HUES6 (cell line): ENCODE measurements at regions not wholly inside any gene's neighbourhood (a gene's known extent, or its start where the extent isn't known, plus 50 kb on each side); places are given as distances from the start of the nearest gene placed in this dataset.
"Not testable (repeated sequence)": the region's sequence is repeated elsewhere in the genome, so short reads cannot be mapped to it uniquely, and the experiment has no call there.

Source experiments
- H3K27ac ChIP-seq: 2 replicates; pipeline ENCODE4 v1.7.0; 2013; ENCODE audit warnings: low read depth, mild to moderate bottlenecking, low read length, inconsistent platforms
- H3K27me3 ChIP-seq: 2 replicates; pipeline ENCODE4 v1.6.1; 2013; ENCODE audit warnings: low read length; ENCODE audit not compliant: control insufficient read depth, insufficient read depth
- H3K36me3 ChIP-seq: 2 replicates; pipeline ENCODE4 v1.6.1; 2013; ENCODE audit warnings: low read length; ENCODE audit not compliant: control insufficient read depth, insufficient read depth
- H3K4me1 ChIP-seq: 2 replicates; pipeline ENCODE4 v1.6.1; 2013; ENCODE audit warnings: low read length; ENCODE audit not compliant: control insufficient read depth, insufficient read depth
- H3K4me3 ChIP-seq: 2 replicates; pipeline ENCODE4 v1.5.1; 2013; ENCODE audit warnings: low read depth, low read length
- H3K9ac ChIP-seq: one replicate; pipeline ENCODE4 v1.6.1; 2013; ENCODE audit warnings: mild to moderate bottlenecking, low read length
- H3K9me3 ChIP-seq: 2 replicates; pipeline ENCODE4 v1.6.1; 2013; ENCODE audit warnings: low read depth, low read length; ENCODE audit not compliant: control insufficient read depth, insufficient read depth

DNA sequence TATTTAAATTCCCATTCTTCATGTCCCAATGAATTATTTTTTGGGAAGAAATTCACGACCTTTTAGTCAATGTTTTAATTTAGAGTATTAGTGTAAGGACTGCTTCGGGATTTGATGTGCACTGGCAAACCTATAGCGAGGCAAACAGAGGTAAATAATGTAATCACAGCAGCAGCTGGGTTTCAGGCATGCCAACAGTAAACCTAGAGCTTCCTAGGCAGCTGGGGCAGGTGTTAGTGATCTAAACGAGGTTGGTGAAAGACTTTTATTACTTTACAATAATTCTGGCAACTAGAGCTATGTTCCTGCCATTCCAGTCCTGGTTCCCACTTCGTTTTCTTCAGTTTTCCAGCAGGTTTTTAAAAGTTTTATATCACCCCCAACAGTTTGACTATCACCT lies 1036.4 kb upstream of the FOXG1 start:
- H3K27ac ChIP-seq: no peak overlapping the region
- H3K36me3 ChIP-seq: no peaks in the 10 kb centered on the region

DNA sequence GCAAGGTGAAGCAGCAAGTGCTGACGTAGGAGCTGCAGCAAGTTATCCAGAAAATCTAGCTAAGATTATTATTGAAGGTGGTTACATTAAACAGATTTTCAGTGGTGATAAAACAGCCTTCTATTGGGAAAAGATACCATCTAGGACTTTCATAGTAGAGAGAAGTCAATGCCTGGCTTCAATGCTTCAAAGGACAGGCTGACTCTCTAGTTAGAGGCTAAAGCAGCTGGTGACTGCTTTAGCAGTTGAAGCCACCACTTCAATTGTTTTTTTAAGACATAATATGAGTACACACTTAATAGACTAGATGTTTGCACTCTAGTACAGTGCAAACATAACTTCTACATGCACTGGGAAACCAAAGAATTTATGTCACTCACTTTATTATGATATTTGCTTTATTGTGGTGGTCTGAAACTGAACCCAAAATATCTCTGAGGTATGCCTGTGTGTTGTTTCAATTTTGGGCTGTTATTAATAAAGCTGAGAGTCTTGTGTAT lies 1026.9 kb upstream of the FOXG1 start:
- no peak overlapping the region for H3K4me3 ChIP-seq
- H3K9me3 ChIP-seq: no peaks in the 10 kb centered on the region
- H3K27ac ChIP-seq: no peak overlapping the region
- H3K36me3 ChIP-seq: no peaks in the 10 kb centered on the region
- H3K27me3 ChIP-seq: no peaks in the 10 kb centered on the region
- no peaks in the 10 kb centered on the region for H3K4me1 ChIP-seq
- H3K9ac ChIP-seq: no peak overlapping the region

More for the DNA sequence above, 1036.4 kb upstream of the FOXG1 start:
- Histone ChIP-seq H3K27me3 (no peaks in the 10 kb centered on the region), H3K9ac (no peak overlapping the region), H3K4me3 (no peak overlapping the region), H3K9me3 (no peaks in the 10 kb centered on the region), H3K4me1 (no peaks in the 10 kb centered on the region)

GRCh38 chr14:27750114-27750513 lies 1016.5 kb upstream of the FOXG1 start:
- Histone ChIP-seq H3K4me1 (no peaks in the 10 kb centered on the region), H3K36me3 (no peaks in the 10 kb centered on the region), H3K4me3 (no peak overlapping the region), H3K27me3 (no peaks in the 10 kb centered on the region), H3K27ac (no peak overlapping the region), H3K9me3 (no peaks in the 10 kb centered on the region), H3K9ac (no peak overlapping the region)

- not testable (repeated sequence) for H3K4me1 ChIP-seq, H3K27me3 ChIP-seq, H3K4me3 ChIP-seq, H3K9ac ChIP-seq, H3K27ac ChIP-seq, H3K36me3 ChIP-seq, H3K9me3 ChIP-seq
These were observed 1008.9 kb upstream of the FOXG1 start for GRCh38 chr14:27757642-27758041.

DNA sequence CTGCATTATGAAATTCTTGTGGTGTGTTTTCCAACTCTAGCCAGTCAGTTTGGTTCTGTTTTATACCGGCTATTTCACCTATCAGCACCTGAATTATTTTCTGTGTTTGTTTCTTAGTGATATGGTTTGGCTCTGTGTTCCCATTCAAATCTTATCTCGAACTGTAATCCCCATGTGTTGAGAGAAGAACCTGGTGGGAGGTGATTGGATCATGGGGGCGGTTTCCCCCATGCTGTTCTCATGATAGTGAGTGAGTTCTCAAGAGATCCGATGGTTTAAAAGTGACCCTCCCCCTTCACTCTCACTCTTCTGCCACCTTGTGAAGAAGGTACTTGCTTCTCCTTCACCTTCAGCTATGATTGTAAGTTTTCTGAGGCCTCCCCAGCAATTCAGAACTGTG lies 1006.2 kb upstream of the FOXG1 start:
- H3K9ac ChIP-seq, H3K27ac ChIP-seq, H3K27me3 ChIP-seq, H3K4me1 ChIP-seq, H3K4me3 ChIP-seq, H3K9me3 ChIP-seq, H3K36me3 ChIP-seq: not testable (repeated sequence)

GRCh38 chr14:27799066-27800028 lies 967.2 kb upstream of the FOXG1 start:
- not testable (repeated sequence) for H3K9ac ChIP-seq, H3K4me1 ChIP-seq, H3K27ac ChIP-seq, H3K27me3 ChIP-seq, H3K4me3 ChIP-seq, H3K36me3 ChIP-seq, H3K9me3 ChIP-seq

DNA sequence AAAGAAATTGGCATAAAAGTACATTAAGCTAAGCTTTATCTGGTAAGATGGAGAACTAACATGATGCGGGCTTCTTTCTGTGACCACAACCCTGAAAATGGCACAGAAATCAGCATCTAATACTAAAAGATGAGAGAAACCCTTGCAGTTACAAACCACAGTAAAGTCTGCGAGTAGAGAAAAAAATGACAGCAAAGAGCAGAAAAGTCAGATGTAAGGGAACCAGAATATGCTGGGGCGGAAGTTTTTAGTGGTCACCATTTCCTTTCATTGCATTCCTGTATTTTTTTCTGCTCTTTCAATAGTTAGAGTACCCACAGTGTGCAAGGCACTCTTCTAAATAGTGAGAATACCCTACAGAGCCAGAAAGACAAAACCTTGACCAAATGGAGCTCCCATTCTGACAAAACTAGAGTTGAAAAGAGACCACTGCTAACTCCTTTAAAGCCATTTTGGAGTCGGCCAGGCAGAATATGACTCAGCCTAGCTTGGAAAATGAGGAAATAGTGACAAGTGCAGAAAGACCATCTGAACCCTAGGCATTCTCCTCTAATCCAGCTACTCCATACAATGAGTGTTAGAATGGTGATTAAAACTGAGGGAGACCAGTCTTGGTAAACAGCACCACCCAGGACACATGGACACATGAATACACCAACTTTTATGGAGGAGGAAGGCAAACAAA lies 948.7 kb upstream of the FOXG1 start:
- H3K27ac ChIP-seq, H3K9ac ChIP-seq, H3K9me3 ChIP-seq: not testable (repeated sequence)

DNA sequence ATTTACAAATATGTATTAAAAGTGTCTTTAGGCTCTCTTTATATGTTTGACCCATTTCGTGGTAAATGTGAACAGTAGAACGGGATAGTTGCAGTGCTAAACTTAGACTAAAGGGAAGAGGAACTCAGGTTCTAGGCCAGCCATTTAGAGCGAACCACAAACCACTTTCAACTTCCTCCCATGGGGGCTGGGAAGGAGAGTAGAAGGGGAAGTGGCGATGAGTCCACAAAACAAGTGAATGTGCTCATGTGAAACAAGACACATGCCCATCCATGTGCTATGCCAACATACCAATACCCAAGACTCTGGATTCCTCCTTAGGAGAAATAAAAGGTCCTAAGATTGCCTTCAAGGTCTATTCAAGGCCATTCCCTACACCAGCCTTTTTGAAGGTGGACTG lies 940.4 kb upstream of the FOXG1 start:
- not testable (repeated sequence) for H3K9me3 ChIP-seq, H3K36me3 ChIP-seq, H3K4me3 ChIP-seq, H3K27me3 ChIP-seq, H3K4me1 ChIP-seq, H3K9ac ChIP-seq, H3K27ac ChIP-seq

More for the DNA sequence above, 948.7 kb upstream of the FOXG1 start:
- not testable (repeated sequence) for H3K36me3 ChIP-seq, H3K4me3 ChIP-seq, H3K27me3 ChIP-seq, H3K4me1 ChIP-seq

DNA sequence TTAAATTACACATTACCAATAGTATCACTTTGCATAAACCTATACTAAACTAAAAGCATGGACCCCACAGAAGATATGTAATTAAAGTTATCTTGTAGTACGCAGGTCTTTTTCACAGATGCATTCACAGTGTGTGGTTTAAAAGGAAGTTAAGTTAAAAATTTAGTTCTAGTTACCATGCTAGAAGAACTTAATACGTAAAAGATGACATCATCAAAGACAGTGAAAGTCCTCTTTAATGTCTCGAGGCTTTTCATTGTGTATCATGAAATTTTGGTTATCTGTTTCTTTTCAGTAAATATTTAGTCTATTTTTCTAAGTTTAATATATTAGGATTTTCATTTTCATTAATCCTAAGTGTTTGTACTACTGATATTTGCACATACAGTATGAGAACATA lies 934.6 kb upstream of the FOXG1 start:
- H3K9ac ChIP-seq, H3K36me3 ChIP-seq, H3K9me3 ChIP-seq, H3K27me3 ChIP-seq, H3K4me1 ChIP-seq, H3K27ac ChIP-seq, H3K4me3 ChIP-seq: not testable (repeated sequence)

GRCh38 chr14:27833001-27833400 lies 933.6 kb upstream of the FOXG1 start:
- H3K27ac ChIP-seq, H3K36me3 ChIP-seq, H3K9me3 ChIP-seq, H3K27me3 ChIP-seq, H3K9ac ChIP-seq, H3K4me3 ChIP-seq, H3K4me1 ChIP-seq: not testable (repeated sequence)

DNA sequence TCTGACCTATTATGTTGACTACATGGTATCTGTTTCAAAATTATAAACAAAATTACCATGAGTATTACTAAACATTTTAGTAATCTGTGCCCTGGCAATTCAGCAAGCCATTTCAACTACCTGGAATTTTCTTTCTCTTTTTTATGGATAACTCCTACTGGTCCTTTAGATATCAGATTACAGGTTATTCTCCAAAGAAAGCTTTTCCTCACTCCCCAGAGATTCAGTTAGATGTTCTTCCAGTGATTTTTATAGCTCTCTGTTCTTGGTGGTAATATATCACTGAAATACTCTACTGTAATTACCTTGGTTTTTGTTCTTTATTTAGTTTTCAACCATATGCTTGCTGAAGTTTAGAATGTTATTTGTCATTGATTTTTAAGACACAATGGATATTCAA lies 930.2 kb upstream of the FOXG1 start:
- Histone ChIP-seq H3K27ac (no peak overlapping the region), H3K36me3 (no peaks in the 10 kb centered on the region), H3K4me1 (no peaks in the 10 kb centered on the region; the same call in 1 of the 2 replicates), H3K9me3 (no peaks in the 10 kb centered on the region), H3K27me3 (no peaks in the 10 kb centered on the region), H3K9ac (no peak overlapping the region), H3K4me3 (no peak overlapping the region)
